ENCODE measurements at regions not wholly inside any gene's neighbourhood (a gene's known extent, or its start where the extent isn't known, plus 50 kb on each side); places are given as distances from the start of the nearest gene placed in this dataset.
"Not testable (repeated sequence)": the region's sequence is repeated elsewhere in the genome, so short reads cannot be mapped to it uniquely, and the experiment has no call there.

- DNase-seq = no peak
- TF ChIP-seq GATA1 (IDR thresholded peaks at IDR 0.05; ENCODE audit: low read depth, low read length) (no peak), POLR2A (IDR thresholded peaks at IDR 0.05; ENCODE audit: low read length) (no peak)
These were observed 51.8 kb upstream of the SETMAR start for GRCh38 chr3:4251412-4251811.

DNA sequence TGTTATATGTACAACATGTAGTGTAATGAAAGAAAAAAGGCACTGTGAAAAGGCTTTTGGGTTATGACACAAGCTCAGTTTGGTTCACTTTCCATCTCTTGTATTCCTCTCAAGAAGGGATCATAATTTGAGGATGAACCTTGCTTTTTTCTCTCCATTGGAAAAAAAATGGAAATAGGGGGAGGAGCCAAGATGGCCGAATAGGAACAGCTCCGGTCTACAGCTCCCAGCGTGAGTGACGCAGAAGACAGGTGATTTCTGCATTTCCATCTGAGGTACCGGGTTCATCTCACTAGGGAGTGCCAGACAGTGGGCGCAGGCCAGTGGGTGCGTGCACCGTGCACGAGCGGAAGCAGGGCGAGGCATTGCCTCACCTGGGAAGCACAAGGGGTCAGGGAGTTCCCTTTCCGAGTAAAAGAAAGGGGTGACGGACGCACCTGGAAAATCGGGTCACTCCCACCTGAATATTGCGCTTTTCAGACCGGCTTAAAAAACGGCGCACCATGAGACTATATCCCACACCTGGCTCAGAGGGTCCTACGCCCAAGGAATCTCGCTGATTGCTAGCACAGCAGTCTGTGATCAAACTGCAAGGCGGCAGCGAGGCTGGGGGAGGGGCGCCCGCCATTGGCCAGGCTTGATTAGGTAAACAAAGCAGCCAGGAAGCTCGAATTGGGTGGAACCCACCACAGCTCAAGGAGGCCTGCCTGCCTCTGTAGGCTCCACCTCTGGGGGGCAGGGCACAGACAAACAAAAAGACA is 49.9 kb upstream of the SETMAR start:
- DNase-seq = not testable (repeated sequence)
